PC-3 (cell line): ENCODE measurements at regions not wholly inside any gene's neighbourhood (a gene's known extent, or its start where the extent isn't known, plus 50 kb on each side); places are given as distances from the start of the nearest gene placed in this dataset.

ENCODE experiments used
- EZH2phosphoT487 ChIP-seq: fragments of 300-600 bp; sonication (generic); IDR thresholded peaks from 2 replicates; pipeline ENCODE4 v1.6.1; 2018; ENCODE audit warnings: mild to moderate bottlenecking, antibody characterized with exemption, low read length, borderline replicate concordance
- TF ChIP-seq, protein P1 (sequence below): fragments of 300-600 bp; sonication (generic); conservative IDR thresholded peaks from 2 replicates; pipeline ENCODE4 v1.5.1; 2017; ENCODE audit warnings: antibody characterized with exemption, low read depth, mild to moderate bottlenecking, low read length

DNA sequence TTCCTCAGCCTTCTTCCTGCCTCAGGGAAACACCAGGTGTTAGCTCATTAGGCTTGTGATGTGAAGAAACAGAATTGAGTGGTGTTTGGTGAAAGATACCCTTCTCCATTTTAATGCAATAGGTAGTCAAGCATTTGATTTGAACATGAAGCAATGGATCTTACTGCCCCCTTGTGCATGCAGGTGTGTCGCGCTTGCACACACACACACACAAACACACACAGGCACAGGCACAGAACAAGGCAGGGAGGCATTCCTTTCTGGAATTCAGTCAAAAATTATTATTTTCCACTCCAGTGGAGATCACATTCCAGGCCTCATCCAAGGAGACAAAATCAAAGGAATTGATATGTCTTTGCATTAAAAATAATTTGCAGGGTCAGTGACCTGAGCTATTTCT lies 667.0 kb upstream of the MARCKS start:
- no peak for TF ChIP-seq EZH2phosphoT487
- TF ChIP-seq, protein P1, sequence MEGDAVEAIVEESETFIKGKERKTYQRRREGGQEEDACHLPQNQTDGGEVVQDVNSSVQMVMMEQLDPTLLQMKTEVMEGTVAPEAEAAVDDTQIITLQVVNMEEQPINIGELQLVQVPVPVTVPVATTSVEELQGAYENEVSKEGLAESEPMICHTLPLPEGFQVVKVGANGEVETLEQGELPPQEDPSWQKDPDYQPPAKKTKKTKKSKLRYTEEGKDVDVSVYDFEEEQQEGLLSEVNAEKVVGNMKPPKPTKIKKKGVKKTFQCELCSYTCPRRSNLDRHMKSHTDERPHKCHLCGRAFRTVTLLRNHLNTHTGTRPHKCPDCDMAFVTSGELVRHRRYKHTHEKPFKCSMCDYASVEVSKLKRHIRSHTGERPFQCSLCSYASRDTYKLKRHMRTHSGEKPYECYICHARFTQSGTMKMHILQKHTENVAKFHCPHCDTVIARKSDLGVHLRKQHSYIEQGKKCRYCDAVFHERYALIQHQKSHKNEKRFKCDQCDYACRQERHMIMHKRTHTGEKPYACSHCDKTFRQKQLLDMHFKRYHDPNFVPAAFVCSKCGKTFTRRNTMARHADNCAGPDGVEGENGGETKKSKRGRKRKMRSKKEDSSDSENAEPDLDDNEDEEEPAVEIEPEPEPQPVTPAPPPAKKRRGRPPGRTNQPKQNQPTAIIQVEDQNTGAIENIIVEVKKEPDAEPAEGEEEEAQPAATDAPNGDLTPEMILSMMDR, result peak; percentile 46
